ENCODE measurements at regions not wholly inside any gene's neighbourhood (a gene's known extent, or its start where the extent isn't known, plus 50 kb on each side); places are given as distances from the start of the nearest gene placed in this dataset.
A peak's percentile ranks its signal among the peaks of the same experiment; 100 is the strongest.

DNA sequence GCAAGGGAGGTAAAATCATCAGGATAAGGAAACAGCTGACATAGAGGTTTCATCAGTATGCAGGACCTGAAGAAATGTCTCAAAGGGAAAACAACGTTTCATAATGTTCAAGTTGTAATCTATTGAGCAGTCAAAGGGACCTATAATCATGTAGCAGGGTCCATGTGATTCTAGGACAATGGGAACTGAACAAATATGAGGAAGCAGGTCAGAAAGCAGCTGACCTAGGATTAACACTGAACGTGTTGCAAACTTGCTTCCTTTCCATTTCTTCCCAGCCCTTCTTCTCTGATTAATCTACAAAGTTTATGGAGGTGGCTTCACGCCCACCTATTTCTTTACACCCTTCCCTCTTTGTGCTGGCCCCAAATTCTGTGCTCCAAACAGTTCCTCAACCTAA, 256.9 kb upstream of the AKR1E2 start:
- DNase-seq: no peak

DNA sequence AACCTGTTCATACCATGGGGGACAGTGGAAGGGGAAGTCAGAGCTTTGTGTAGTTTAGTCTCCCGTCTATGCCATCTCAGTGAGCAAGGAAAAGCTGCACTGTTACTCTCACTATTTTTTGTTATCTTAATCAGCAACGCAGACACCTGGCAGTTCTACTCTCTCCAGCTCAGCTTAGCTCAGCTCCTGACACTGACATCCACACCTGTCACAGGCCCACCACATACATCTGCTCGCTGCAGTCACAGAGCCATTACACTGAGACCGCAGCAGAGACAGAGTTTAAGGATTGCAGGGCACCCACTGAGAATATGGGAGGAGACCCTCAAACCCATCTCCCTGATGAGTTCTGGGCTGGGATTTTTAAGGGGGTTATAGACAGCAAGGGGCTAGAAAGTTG, 257.3 kb upstream of the AKR1E2 start:
- no peak for DNase-seq

- no peak for DNase-seq
Observed at GRCh38 chr10:4568086-4568485, 257.9 kb upstream of the AKR1E2 start.

GRCh38 chr10:4567637-4568036, 258.4 kb upstream of the AKR1E2 start:
- DNase-seq: no peak

GRCh38 chr10:4566011-4566410, 260.0 kb upstream of the AKR1E2 start:
- DNase-seq: no peak

DNA sequence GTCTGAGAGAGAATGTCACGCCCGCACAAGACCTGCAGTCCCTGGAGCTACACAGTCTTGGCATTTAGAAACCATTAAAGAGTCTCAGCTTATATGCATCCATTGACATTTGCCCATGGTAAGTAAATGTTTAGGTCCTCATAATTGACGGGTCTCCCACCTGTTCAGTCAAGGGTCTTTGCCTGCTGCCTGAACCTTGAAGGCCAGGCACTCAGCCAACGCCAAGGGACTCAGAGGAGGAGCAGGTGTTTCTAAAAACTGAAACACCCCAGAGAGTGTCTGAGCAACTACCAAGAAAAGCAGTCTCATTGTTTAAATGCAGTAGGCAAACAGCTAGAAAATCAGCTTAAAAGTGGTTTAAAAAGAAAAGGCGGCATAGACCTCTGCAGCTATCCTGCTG, 264.7 kb upstream of the AKR1E2 start:
- no peak for DNase-seq

DNA sequence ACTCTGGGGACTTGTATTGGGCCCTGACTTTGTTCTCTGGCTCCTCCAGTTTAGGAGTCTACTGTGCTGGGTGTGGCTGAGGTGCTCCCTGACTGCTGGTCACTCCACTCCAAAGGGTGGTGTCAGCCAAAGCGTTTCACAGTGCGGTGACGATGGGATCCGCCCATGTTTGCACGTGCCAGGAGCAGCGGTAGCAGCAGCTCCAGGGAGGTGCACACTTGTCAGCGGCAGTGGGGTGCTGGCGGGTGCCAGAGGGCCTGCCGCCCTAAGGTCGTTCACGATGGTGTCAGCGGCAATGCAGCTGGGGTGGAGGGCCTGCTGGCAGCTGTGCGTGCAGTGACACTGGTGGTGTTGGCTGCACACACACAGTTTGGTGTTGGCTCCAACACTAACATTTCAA, 268.5 kb upstream of the AKR1E2 start:
- no peak for DNase-seq

GRCh38 chr10:4556527-4556926, 269.5 kb upstream of the AKR1E2 start:
- no peak for DNase-seq

- no peak for DNase-seq
Observed at GRCh38 chr10:4555920-4556319, 270.1 kb upstream of the AKR1E2 start.

DNA sequence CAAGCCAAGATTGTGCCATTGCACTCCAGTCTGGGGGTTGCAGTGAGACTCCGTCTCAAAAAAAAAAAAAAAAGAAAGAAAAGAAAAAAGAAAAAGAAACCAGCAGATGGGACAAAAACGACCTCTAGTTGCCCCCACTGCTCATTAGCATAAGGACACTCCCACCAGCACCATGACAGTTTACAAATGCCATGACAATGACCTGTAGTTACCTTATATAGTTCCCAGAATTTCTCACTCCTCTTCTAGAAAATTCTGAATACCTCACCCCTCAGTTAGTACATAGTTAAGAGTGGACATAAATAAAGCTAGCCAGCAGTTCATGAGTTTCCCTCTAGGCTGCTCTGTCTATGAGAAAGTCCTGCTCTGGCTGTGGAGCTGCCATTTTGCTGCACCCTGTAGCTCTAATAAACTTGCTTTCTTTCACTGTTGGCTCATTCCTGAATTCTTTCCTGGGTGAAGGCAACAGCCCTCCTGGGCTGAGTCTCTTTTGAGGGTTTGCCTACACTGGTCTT, 276.8 kb upstream of the AKR1E2 start:
- DNase-seq: peak; percentile 14

DNA sequence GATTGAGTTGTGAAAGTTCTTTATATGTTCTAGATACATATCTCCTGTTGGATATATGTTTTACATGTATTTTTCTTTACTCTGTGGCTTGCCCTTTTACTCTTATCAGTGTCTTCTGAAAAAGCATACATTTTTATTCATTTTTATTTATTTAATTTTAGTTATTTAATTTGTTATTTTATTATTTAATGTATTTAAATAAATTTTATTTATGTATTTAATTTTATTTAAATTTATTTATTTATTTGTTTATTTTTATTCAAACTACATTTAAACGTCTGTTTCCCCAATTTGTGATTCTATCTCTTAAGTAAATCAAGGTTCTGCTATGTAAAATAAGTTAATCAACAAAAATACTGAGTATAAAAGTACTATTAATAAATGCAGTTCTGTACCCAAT, 279.1 kb upstream of the AKR1E2 start:
- no peak for DNase-seq

DNA sequence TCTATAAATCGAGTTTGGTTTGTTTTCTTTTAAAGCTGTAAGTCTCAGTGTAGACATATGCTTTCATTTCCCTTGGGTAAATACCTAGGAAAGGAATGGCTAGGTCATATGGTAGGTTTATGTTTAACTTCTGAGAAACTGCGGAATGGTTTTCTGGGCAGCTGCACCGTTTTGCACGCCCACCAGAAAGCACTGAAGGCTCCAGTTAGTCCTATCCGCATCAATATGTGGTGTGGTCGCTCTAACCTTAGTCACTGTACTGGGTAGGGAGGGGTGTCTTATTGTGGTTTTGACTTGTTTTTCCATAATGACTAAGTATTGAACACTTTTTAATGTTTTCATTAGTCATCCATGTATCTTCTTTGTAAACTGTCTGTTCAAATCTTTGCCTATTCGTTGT, 279.5 kb upstream of the AKR1E2 start:
- DNase-seq: no peak

DNA sequence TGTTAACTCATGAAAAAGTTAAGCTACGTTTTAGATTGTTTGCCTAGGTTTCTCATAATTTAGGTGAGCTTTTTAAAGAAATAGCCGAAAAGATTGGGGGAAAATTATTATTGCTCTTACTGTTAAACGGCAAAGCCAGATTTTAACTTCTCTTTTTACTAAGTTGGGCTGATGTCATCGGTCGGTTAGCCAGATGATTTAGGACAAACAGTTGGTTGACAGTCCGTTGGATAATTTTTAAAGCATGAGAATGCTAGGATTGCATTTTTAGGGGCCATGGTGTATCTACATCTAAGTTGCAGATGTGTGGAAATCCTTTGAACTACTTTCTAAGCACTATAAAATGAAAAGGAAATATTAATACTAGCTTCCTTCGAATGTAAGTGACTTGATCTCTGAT, 280.9 kb upstream of the AKR1E2 start:
- peak; percentile 10 for DNase-seq

DNA sequence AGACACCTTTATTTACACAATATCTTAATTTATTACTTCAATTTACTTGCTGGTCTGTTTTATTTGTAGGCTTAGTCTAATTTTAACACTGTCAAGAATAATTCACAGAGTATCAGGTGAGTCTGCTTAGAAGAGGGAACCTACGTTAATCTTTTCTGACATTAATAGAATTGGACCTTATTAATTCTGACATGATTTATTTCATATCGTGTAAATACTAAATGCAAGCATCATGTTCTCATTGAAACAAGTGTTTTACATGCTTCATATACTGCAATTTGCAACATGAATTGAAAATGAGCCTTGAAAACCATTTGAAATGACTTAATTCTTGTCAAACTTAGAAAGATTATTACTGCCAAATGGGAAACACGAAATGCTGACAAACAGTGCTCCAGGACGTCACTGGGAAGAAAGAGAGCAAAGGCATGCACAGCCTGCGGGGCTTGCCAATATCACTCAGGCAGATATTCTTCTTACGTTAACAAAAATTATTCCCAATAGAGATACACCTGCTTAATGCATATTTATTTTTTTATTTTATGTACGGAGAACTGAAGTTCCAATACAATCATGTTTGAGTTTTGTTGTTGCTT, 282.0 kb upstream of the AKR1E2 start:
- no peak for DNase-seq

DNA sequence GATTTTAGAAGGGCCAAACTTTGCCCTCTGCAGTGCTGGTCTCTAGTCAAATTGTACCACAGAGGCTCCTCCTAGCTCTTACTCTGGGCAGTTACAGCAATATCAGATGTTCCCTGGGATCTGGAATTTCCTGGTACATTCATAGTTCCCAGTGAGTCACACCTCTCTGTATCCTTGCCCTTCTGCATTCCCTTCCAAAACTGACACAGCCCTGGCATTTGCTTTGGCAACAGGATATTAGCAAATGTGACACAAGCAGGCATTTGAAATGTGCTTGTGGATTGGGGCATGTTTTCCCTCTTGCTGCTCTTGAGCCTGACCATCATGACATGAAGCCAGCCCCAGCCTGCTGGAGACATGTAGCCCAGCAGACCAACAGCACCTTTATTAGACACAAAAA, 284.7 kb upstream of the AKR1E2 start:
- no peak for DNase-seq

DNA sequence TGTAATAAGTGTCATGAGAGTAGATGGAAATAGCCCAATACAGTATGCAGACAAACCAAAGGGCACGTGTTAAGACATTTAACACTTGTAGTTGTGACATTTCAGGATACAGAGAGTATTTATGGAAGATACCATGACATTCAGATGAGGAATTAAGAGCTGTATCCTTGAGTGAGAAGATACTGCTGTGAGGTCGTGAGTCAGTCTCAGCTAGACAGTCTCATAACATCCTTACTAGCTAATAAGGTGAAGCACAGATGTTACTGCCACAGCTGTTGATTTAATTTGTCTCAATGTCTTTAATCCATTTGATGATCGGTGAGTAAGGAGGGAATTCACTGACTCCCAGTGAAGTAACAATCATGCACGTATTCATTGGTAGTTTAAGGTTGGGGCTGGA, 288.0 kb upstream of the AKR1E2 start:
- DNase-seq: no peak

GRCh38 chr10:4535521-4535920, 290.5 kb upstream of the AKR1E2 start:
- no peak for DNase-seq

DNA sequence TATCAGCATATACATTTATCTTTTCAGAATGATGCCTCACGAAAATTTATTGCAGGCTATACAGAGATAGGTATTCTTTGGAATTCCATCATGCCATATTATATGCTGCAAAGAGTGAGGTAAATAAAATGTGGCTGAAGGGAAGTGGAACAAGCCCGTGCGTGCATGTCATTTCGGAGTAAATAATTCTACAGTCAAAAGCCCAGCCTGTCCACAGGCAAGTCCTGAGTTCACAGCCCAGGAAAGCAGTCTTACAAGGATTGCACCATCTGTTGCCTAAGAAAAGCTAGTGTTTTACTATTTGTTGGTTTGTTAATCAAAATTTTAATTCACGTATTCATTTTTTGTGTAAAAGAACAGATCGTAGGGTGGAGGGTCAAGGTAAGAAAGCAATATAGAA, 292.4 kb upstream of the AKR1E2 start:
- DNase-seq: no peak

- DNase-seq: no peak
Observed at GRCh38 chr10:4532976-4533375, 293.0 kb upstream of the AKR1E2 start.

DNA sequence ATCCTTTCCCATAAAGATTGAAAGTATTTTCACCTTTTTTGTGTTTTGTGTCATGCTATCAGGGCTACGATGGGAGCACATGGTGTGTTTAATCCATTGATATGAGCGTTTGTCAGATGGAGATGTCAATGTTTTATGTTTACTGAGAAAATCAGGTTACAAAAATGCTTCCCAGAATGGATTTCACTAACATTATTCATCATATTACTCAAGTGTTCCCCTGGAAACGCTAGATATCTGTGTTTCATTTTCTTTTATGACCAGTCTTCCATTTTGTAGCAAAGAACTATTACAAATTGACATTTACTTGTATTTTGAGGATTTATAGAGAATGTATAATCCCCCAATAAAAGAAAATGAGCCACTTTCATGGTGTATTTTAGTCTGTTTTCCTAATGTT, 293.5 kb upstream of the AKR1E2 start:
- DNase-seq: no peak

DNA sequence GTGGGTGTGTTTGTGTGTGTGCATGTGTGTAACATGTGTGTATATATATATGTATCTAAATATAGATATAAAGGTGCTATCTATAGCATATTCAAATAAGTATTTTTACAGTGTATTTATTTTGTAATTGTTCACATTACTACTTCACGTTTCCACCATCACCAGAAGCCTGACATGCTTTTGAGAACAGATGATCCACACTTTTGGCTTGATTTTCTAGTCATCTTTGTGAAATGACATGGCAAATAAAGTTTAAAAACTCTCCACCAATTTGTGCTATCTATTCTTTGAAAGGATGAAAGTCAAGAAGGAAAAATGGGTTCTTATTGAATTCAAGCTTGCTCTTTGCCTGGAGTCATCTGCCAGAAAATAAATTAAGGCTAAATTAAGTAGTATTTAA, 294.0 kb upstream of the AKR1E2 start:
- DNase-seq: no peak

- DNase-seq: no peak
Observed at GRCh38 chr10:4529266-4529665, 296.7 kb upstream of the AKR1E2 start.

DNA sequence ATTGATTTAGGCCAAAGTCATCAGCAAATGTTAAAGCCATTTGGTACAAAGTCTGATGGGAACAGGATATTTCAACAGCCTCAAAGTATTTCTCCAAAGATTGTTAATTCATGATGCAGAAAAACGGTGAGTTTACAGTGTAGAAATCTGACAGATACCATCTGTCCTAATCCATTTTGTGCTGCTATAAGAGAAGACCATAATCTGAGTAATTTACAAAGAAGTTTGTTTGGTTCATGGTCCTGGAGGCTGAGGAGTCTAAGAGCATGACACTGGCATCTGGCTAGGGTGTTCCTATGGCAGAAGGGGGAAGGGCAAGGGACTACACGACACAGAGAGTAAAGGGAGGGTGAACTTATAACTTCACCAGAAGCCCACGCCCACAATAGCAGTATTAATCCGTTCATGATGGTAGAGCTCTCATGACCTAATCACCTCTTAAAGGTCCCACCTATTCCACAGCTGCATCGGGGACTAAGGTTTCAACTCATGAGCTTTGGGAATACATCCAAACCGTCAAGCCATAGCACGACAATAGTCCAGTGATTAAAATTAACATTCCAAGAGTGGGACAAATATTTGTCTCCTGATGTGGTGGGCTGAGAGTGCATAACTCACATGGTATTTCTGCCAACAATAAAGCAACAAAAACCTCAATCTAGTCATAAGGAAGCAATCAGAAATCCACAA, 298.6 kb upstream of the AKR1E2 start:
- no peak for DNase-seq

GRCh38 chr10:4526311-4526731, 299.7 kb upstream of the AKR1E2 start:
- DNase-seq: no peak

- no peak for DNase-seq
Observed at GRCh38 chr10:4525103-4525502, 300.9 kb upstream of the AKR1E2 start.

Measured in OCI-M1 (cell line).